ENCODE measurements at regions not wholly inside any gene's neighbourhood (a gene's known extent, or its start where the extent isn't known, plus 50 kb on each side); places are given as distances from the start of the nearest gene placed in this dataset.

DNA sequence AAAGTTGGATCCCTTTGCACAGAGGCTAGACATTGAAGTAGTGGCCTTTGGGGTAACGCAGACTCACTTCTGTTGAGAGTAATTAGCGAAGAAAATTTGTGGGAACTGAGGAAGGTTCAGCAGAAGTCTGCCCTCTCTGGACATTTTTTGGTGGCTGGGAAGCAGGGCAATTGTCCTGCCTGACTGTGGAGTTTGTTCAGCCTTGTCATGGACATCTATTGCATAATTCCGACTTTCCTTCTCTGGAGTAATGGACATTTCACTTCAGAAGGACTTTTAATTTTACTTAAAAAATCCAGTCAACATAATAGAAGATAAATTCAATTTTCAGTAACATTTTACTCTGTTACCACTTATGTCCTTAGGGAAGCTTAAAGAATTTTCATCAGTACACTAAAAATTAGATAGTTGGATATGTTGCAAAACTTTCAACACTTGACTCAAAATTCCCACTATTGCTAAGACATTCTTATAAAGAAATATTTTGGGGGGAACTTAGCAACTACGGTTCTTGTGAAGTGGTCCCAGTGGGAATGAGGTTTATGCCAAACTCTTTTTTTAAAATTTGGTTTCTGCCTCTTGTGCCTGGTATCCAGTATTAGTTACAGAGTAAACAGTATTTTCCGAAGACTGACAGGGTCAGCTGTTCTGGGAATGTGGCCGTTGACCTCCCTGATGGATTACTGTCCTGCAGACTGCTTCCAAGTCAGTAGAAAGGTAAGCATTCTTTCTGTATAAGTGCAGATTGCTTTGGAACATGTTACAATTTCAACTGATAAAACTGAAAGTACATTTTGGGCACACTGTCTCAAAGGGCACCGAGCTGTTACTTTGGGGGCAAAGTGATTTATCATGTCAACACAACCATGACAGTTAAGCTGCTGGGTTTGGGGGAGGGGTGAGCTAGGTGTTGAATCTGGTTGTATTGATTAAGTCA, 100.6 kb upstream of the MLIP start:
- DNase-seq, result no peak

DNA sequence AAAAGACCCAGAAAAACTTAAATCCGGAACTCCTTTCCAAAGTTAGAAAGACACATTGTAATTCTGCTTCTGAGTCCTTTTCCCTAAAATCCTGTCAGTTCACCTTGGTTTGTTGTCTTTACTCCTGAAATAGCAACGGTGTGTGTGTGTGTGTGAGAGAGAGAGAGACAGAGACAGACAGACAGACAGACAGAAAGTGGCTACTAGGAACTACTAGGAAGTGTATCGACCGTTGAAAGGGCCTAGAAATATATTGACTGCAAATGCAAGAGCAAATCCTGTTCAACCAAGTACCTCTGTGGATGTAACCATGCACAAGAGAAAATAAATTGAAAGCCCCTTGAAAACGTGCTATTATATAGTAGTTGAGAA, 100.0 kb upstream of the MLIP start:
- no peak for DNase-seq

DNA sequence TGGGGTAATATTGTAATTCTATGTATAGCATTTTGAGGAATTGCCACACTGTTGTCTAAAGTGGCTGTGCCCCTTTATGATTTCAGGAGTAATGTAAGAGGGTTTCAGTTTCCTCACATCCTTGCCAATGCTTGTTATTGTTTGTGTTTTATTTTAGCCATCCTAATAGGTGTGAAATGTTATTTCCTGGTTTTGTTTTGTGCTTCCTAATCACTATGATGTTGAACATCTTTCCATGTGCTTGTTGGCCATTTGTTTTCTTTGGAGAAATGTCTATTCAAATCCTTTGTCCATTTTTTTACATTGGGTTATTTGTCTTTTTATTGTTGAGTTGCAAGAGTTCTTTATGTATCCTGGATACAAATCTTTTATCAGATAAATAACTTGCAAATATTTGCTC, 97.3 kb upstream of the MLIP start:
- DNase-seq, result no peak

DNA sequence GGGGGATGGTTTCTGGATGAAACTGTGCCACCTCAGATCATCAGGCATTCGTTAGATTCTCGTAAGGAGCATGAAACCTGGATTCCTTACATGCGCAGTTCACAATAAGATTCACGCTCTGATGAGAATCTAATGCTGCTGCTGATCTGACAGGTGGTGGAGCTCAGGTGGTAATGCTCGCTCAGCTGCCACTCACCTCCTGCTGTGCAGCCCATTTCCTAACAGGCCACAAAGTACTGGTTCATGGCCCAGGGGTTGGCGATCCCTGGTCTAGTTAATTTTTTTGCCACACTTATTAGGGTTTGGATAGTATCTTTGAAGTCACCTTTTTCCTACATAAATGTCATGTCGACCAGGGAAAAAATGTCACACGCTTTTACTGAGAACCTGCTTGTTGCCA, 96.8 kb upstream of the MLIP start:
- no peak for DNase-seq

GRCh38 chr6:54017877-54018276, 93.4 kb upstream of the MLIP start:
- DNase-seq, result no peak

GRCh38 chr6:54018722-54019121, 92.5 kb upstream of the MLIP start:
- no peak for DNase-seq

- DNase-seq, result no peak
Measured at GRCh38 chr6:54019860-54020259, 91.4 kb upstream of the MLIP start.

DNA sequence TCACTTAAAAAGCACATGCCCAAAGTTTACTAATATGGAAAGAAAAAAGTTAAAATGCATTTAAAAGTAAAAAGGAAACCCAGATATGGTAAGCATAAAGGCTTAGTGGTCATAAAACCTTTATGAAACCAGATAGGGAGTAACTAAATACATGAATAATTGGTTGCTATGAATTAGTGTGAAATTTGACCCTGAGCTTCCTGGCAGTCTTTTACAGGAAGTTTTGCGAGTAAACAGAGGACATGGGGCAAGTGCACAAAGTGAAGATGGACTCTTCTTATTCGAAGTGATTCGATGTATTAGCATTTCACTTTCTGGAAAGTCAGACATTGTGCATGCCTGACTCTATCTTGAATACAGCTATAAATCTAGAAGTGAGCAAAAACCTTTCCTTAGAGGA, 90.9 kb upstream of the MLIP start:
- no peak for DNase-seq

GRCh38 chr6:54026652-54027400, 84.4 kb upstream of the MLIP start:
- DNase-seq, result no peak

- DNase-seq, result no peak
Measured at GRCh38 chr6:54028170-54028569, 83.1 kb upstream of the MLIP start.

DNA sequence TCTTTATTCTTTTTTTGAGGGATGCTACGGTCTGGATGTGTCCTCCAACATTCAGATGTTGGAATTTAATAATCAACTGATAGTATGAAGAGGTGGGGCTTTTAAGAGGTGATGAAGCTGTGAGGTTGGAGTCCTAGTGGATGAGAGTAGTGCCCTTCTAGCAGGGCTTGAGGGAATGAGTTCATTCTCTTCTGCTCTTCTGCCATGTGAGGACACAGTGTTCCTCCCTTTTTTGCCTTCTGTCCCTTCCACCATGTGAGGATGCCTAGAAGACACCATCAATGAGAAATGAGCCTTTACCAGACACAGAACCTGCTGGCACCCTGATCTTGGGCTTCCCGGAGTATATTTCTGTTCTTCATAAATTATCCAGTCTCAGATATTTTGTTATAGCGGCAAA, 82.1 kb upstream of the MLIP start:
- no peak for DNase-seq

- DNase-seq, result no peak
Measured at GRCh38 chr6:54031169-54031568, 80.1 kb upstream of the MLIP start.

DNA sequence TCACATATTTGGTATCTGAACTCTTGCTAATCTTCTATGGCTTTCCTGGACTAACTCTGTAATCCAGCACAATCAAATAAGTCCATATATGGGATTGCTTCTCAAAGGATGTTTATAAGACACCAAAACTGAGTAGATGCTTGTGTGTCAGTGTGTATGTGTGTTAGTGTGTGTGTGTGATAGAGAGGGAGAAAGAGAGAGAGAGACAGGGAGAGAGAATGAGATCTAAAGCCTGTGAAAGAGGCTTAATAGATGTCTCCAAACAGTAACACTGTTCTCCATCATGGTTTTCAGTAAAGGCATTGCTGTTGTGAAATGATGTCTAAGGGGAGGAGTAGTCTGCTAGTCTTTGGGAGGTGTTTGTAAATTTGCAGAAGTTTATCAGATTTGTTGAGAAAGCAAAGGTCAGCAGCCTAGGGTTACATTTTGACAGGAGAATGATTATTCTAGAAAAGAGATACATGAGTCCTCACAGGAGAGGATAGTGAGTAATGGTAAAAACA, 73.9 kb upstream of the MLIP start:
- DNase-seq, result no peak

- DNase-seq, result no peak
Measured at GRCh38 chr6:54040545-54040944, 70.7 kb upstream of the MLIP start.

DNA sequence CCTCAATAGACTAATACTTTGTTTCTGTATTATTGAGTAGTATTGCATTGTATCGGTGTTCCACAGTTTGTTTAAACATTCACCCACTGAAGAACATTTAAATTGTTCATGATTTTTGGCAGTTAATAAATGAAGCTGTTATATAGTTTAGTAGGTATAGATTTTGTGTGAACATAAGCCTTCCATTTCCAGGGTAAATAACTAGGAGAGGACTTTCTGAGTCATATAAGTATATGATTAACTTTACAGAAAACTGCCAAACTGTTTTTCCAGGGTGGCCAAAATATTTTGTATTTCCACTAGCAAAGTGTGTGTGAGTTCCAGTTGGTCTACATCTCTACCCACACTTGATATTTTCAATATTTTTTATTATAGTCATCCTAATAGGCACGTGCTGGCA, 70.0 kb upstream of the MLIP start:
- DNase-seq, result no peak

DNA sequence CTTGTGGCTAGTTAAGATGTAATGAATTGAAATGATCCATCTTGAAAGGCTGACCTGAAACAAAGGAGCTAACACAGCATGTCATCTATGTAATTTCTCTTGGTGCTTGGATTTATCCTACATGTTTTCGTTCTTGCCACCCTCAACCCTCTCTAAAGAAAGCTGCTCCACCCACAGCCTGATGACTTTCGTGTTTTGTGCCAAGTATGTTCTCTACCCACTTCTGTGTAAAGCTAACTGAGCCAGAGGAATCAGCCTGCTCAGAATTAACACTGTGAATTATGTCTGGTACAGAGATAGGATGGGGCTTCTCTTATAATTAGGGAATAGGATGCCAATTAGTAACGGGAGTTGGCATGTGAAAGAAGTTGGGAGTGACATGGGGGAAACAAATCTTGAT, 67.9 kb upstream of the MLIP start:
- DNase-seq, result no peak

- DNase-seq, result no peak
Measured at GRCh38 chr6:54044059-54044458, 67.2 kb upstream of the MLIP start.

DNA sequence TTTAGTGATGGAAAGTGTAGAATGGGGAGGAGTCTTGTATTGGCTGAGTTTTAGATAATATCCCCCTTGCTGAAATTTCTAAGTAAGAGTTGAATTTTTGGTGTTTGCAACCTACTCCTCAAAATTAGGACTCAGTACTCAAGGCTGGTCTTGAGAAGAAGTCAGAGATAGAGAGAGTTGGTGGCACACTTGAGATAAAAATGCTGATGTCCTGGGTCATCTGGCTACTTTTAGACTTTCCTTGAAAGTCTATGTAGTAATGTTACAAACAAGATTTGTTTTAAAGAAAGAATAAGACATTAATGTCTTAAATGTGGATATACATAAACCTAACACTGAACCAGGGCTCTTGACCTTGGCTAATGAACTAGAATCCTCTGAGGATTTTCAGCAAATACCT, 62.5 kb upstream of the MLIP start:
- no peak for DNase-seq

- no peak for DNase-seq
Measured at GRCh38 chr6:54050750-54051149, 60.5 kb upstream of the MLIP start.

GRCh38 chr6:54053881-54054391, 57.3 kb upstream of the MLIP start:
- DNase-seq, result no peak

DNA sequence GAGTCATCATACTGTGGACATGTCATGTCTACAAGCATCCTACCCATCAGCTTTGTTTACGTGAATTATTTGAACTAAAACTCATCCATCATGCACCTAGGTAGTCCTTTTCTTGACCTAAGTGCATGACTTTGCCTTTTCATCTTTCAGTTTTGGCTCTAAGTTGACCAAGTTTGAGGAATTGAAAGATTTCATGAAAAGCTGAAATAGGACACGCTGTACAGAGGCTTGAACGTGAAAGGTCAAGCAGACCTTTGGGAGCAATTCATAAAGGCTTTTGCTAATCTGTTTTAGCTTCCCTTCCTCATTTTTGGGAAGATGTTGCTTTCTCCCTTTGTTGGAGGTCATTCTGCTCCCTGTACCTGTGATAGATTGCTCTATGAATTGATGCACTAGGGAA, 55.1 kb upstream of the MLIP start:
- DNase-seq, result no peak

- DNase-seq, result no peak
Measured at GRCh38 chr6:54057058-54057457, 54.2 kb upstream of the MLIP start.

DNA sequence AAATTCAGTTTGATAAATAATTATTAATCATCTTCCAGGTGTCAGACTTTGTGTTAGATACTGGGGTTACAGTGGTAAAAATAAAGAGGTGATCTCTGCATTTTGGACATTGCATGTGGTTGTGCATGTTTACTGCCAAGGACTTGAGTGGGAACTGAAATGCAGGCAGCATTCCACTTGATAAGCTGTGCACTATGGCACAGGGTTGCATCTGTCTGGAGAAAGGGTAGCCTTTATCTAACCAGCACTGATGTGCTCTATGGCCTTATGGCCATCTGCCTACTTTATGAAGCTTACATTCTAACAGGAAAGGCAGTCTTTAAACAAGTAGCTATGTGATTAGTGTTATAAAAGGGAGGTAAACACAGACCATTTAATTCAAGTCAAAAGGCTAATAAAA, 53.0 kb upstream of the MLIP start:
- no peak for DNase-seq

GRCh38 chr6:54059683-54060082, 51.6 kb upstream of the MLIP start:
- no peak for DNase-seq

Measured in hematopoietic multipotent progenitor cell treated with erythropoietin and hydrocortisone succinate and interleukin-3 and kit ligand, for 8 days (in vitro differentiated cells).